Esophagus (tissue), 2 donors: ENCODE measurements at regions not wholly inside any gene's neighbourhood (a gene's known extent, or its start where the extent isn't known, plus 50 kb on each side); places are given as distances from the start of the nearest gene placed in this dataset.

Experiments
- H3K27ac ChIP-seq, 2 donors: one replicate each; pipeline ENCODE4 v1.5.1; 2013; ENCODE audit warnings: low read depth in 2 of 2, mild to moderate bottlenecking in 2 of 2, inconsistent platforms in 1 of 2, low read length in 1 of 2, moderate library complexity in 1 of 2
- H3K27me3 ChIP-seq, 2 donors: one replicate each; pipeline ENCODE4 v1.6.1; 2013; ENCODE audit warnings: low read length in 2 of 2, control low read depth in 1 of 2, mild to moderate bottlenecking in 1 of 2; ENCODE audit not compliant: insufficient read depth in 2 of 2, control insufficient read depth in 1 of 2
- H3K36me3 ChIP-seq, 2 donors: one replicate each; pipeline ENCODE4 v1.6.1; 2013; ENCODE audit warnings: low read length in 1 of 2; ENCODE audit not compliant: control insufficient read depth in 2 of 2, insufficient read depth in 2 of 2
- H3K4me1 ChIP-seq, 2 donors: one replicate each; pipeline ENCODE4 v1.6.1; 2013; ENCODE audit warnings: low read length in 1 of 2; ENCODE audit not compliant: control insufficient read depth in 2 of 2, insufficient read depth in 2 of 2
- H3K4me3 ChIP-seq, 2 donors: one replicate each; pipeline ENCODE4 v1.5.1; 2013; ENCODE audit warnings: low read length in 2 of 2, mild to moderate bottlenecking in 2 of 2, low read depth in 1 of 2, moderate library complexity in 1 of 2
- H3K9me3 ChIP-seq, 2 donors: one replicate each; pipeline ENCODE4 v1.6.1; 2013; ENCODE audit warnings: mild to moderate bottlenecking in 2 of 2, low read depth in 1 of 2, low read length in 1 of 2, moderate library complexity in 1 of 2; ENCODE audit not compliant: control insufficient read depth in 2 of 2, insufficient read depth in 1 of 2
- WGBS, 2 donors: extraction: QIAGEN DNeasy Blood & Tissue Kit; methylation state at CpG; one replicate each; pipeline ENCODE4 v1.1.7; 2013; 5-methylcytosine and 5-hydroxymethylcytosine counted together
- donor health status: healthy with polysubstance abuse.
- donor health status: Bipolar disorder and iron deficiency.

- H3K4me1 ChIP-seq = no peaks in the 10 kb centered on the region
- no peaks in the 10 kb centered on the region for H3K36me3 ChIP-seq
- no peaks in the 10 kb centered on the region for H3K9me3 ChIP-seq
- no peaks in the 10 kb centered on the region for H3K27me3 ChIP-seq
- H3K27ac ChIP-seq = no peak overlapping the region
- WGBS, 2 donors = 76 to 79% methylated on average over 4 of the region's 4 CpGs
- H3K4me3 ChIP-seq = no peak overlapping the region
Observed at GRCh38 chr9:4389755-4390154, 89.9 kb upstream of the GLIS3 start.

GRCh38 chr9:4389003-4389402 is 89.1 kb upstream of the GLIS3 start:
- H3K27ac ChIP-seq = no peak overlapping the region
- no peaks in the 10 kb centered on the region for H3K27me3 ChIP-seq
- 74 to 76% methylated on average over 5 of the region's 5 CpGs for WGBS, 2 donors
- H3K36me3 ChIP-seq = no peaks in the 10 kb centered on the region
- no peaks in the 10 kb centered on the region for H3K4me1 ChIP-seq
- no peaks in the 10 kb centered on the region for H3K9me3 ChIP-seq
- no peak overlapping the region for H3K4me3 ChIP-seq

GRCh38 chr9:4386819-4387218 is 87.0 kb upstream of the GLIS3 start:
- Histone ChIP-seq H3K36me3 (no peaks in the 10 kb centered on the region), H3K4me3 (no peak overlapping the region), H3K27me3 (no peaks in the 10 kb centered on the region), H3K27ac (no peak overlapping the region), H3K9me3 (no peaks in the 10 kb centered on the region), H3K4me1 (no peaks in the 10 kb centered on the region)
- 89 to 93% methylated on average over 3 of the region's 3 CpGs for WGBS, 2 donors

DNA sequence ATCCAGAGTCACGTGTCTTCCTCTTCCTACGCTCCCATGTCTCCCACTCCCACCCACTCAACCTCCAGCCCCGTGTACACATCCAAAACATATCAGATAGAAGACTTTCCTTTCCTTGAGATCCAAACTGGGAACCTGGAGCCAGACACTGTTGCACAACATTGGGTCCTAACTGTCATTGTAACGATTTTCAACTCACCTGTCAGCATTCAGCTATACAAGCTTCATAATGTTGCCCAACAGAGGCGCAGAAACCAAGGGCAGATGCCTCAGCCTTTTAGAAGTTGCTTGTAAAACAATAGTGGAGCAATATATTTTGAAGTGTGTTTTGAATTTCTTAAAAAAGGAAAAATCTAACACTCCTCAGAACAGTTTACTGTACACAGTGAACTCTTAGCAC is 84.9 kb upstream of the GLIS3 start:
- Histone ChIP-seq H3K4me3 (no peak overlapping the region), H3K27me3 (no peaks in the 10 kb centered on the region), H3K36me3 (no peaks in the 10 kb centered on the region), H3K4me1 (no peaks in the 10 kb centered on the region), H3K9me3 (no peaks in the 10 kb centered on the region), H3K27ac (no peak overlapping the region)
- 66 to 73% methylated on average over 5 of the region's 5 CpGs for WGBS, 2 donors

DNA sequence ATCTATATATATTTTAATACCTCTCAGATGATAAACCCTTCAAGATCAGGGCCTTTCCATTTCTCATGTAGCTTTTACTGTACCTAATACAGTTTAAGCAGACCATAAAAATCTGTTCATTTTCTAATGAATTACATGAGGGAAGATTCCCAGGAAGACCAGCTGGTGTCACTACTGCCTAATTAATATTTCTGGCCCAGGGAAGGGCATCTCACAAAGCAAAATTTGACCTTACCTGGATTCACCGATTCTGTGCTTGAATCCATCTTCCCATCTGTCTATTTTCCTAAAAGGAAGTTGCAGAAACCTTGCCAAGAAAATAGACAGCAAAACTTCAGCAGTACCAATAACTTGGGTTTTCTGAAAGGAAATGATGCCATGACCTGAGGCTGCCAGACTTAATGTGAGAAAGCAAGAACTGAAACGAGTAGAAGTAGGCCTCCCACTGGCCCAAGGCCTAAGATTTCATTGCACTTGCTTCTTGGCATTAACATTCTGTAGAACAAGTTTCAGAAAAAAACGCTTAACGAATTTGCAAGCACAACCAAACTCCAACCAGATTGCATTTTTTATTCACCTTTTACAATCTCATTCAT is 83.0 kb upstream of the GLIS3 start:
- H3K9me3 ChIP-seq = no peaks in the 10 kb centered on the region
- H3K4me1 ChIP-seq = no peaks in the 10 kb centered on the region
- no peaks in the 10 kb centered on the region for H3K36me3 ChIP-seq
- 34 to 39% methylated on average over 4 of the region's 4 CpGs for WGBS, 2 donors
- no peaks in the 10 kb centered on the region for H3K27me3 ChIP-seq
- H3K4me3 ChIP-seq = no peak overlapping the region
- no peak overlapping the region for H3K27ac ChIP-seq

DNA sequence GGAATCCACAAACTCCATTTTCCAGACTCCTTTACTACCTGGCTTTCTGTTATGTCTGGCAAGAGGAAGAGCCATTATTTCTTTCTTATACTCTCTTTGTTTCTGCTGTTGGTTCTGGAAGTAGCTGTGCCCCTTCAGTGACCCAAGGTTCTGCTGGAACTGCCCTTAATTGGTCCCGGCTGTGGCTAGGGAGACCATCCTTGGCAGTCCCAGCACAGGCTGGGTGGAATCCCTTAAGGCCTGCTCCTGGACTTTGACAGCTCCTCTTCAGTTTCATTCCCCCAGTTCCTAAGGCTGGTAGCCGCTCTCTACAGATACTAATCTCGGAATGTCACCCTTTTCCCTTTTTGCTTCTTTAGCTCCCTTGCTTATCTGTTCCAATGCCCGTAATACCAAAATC is 81.9 kb upstream of the GLIS3 start:
- Histone ChIP-seq H3K9me3 (no peaks in the 10 kb centered on the region), H3K27me3 (no peaks in the 10 kb centered on the region), H3K27ac (no peak overlapping the region), H3K4me1 (no peaks in the 10 kb centered on the region), H3K4me3 (no peak overlapping the region), H3K36me3 (no peaks in the 10 kb centered on the region)
- 83 to 87% methylated on average over 4 of the region's 4 CpGs for WGBS, 2 donors

DNA sequence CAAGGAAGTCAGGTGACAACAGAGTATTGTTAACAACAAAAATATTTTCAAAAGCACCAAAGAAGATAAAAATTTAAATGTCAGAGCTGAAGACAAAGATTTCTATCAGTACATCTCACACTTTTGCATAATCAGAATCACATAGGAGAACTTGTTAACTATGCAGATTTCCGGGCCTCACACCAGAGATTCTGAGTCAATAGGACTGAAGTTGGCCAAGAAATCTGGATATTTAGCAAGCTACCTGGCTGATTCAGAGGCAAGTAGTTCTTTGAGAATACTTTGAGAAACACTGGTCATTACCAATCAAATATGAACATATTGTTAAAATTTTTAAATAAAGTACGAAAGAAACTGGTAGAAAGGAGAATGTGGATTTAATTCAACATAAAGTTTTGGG is 80.5 kb upstream of the GLIS3 start:
- Histone ChIP-seq H3K36me3 (no peaks in the 10 kb centered on the region), H3K4me1 (no peaks in the 10 kb centered on the region), H3K27me3 (no peaks in the 10 kb centered on the region), H3K27ac (no peak overlapping the region), H3K4me3 (no peak overlapping the region), H3K9me3 (no peaks in the 10 kb centered on the region)
- WGBS, 2 donors = 87 to 92% methylated on average over 2 of the region's 2 CpGs

GRCh38 chr9:4375424-4376200 is 75.7 kb upstream of the GLIS3 start:
- WGBS, 2 donors = 41% methylated on average over 7 of the region's 7 CpGs
- Histone ChIP-seq H3K27me3 (no peaks in the 10 kb centered on the region), H3K27ac (no peak overlapping the region), H3K36me3 (no peaks in the 10 kb centered on the region), H3K4me3 (no peak overlapping the region), H3K9me3 (no peaks in the 10 kb centered on the region), H3K4me1 (no peaks in the 10 kb centered on the region)

- H3K4me3 ChIP-seq = no peak overlapping the region
Observed at GRCh38 chr9:4371108-4371507, 71.2 kb upstream of the GLIS3 start.

DNA sequence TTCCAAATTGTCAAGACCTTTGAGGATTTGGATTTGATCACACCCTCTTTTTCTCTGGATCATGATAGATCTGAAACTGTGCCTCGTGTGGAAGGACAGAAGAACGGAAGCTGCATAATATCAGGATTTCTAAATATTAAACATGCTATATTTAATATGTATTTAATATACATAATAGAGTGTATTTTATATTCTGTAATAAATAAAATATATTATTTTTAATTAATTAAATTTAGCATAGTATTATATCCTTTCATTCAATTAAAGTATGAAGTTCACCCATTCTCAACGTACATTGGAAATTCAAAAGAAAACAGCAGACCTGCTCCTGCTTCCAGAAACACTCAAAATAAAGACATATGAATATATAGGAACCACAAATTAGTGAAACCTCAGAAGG is 70.6 kb upstream of the GLIS3 start:
- 89 to 90% methylated on average over 3 of the region's 3 CpGs for WGBS, 2 donors
- Histone ChIP-seq H3K4me3 (no peak overlapping the region), H3K4me1 (no peaks in the 10 kb centered on the region), H3K36me3 (no peaks in the 10 kb centered on the region), H3K27ac (no peak overlapping the region), H3K27me3 (no peaks in the 10 kb centered on the region), H3K9me3 (no peaks in the 10 kb centered on the region)

More at GRCh38 chr9:4371108-4371507, 71.2 kb upstream of the GLIS3 start:
- no peaks in the 10 kb centered on the region for H3K36me3 ChIP-seq
- 54 to 66% methylated on average over 5 of the region's 5 CpGs for WGBS, 2 donors
- H3K27ac ChIP-seq = no peak overlapping the region
- no peaks in the 10 kb centered on the region for H3K4me1 ChIP-seq
- H3K9me3 ChIP-seq = no peaks in the 10 kb centered on the region
- no peaks in the 10 kb centered on the region for H3K27me3 ChIP-seq
